ENCODE measurements at regions not wholly inside any gene's neighbourhood (a gene's known extent, or its start where the extent isn't known, plus 50 kb on each side); places are given as distances from the start of the nearest gene placed in this dataset.

GRCh38 chr10:121661451-121661851 is 63.2 kb upstream of the FGFR2 start:
- DNase-seq: no peak

GRCh38 chr10:121659236-121659635 is 61.0 kb upstream of the FGFR2 start:
- no peak for DNase-seq

GRCh38 chr10:121658611-121659010 is 60.4 kb upstream of the FGFR2 start:
- DNase-seq: no peak

- no peak for DNase-seq
Measured at GRCh38 chr10:121658111-121658510, 59.9 kb upstream of the FGFR2 start.

- no peak for DNase-seq
Measured at GRCh38 chr10:121655254-121656144, 57.3 kb upstream of the FGFR2 start.

- no peak for DNase-seq
Measured at GRCh38 chr10:121654021-121654545, 55.8 kb upstream of the FGFR2 start.

GRCh38 chr10:121653608-121654007 is 55.4 kb upstream of the FGFR2 start:
- no peak for DNase-seq

GRCh38 chr10:121648493-121648892 is 50.2 kb upstream of the FGFR2 start:
- DNase-seq: no peak

GRCh38 chr10:121648059-121648458 is 49.8 kb upstream of the FGFR2 start:
- DNase-seq: no peak
